Spleen (tissue), 7 donors: ENCODE measurements at regions not wholly inside any gene's neighbourhood (a gene's known extent, or its start where the extent isn't known, plus 50 kb on each side); places are given as distances from the start of the nearest gene placed in this dataset.

Experiments
- POLR2A ChIP-seq, 3 donors: fragments of 450-650 bp; IDR thresholded peaks; one replicate each; pipeline ENCODE4 v1.5.1; 2017; ENCODE audit warnings: antibody characterized with exemption in 3 of 3, mild to moderate bottlenecking in 1 of 3
- TF ChIP-seq, protein P1 (sequence below), 11 experiments: fragments of 200-600 bp in 7 of 11; fragments of 450-650 bp in 4 of 11; sonication (generic) in 4 of 11; IDR thresholded peaks in 8 of 11; conservative IDR thresholded peaks in 3 of 11; 1 replicate in 7 of 11; 2 replicates in 4 of 11; pipeline versions ENCODE4 v1.4.0 to v1.8.0; 2016 to 2021; ENCODE audit warnings: antibody characterized with exemption in 11 of 11, inconsistent platforms in 4 of 11, mild to moderate bottlenecking in 1 of 11
- donor health status: DM: no; HTN: no; CAD: no; lungs with moderate emphysema.
- donor health status: DM: no; HTN: no; CAD: no.
- donor health status: DM: no; HTN: no; CAD: no.

DNA sequence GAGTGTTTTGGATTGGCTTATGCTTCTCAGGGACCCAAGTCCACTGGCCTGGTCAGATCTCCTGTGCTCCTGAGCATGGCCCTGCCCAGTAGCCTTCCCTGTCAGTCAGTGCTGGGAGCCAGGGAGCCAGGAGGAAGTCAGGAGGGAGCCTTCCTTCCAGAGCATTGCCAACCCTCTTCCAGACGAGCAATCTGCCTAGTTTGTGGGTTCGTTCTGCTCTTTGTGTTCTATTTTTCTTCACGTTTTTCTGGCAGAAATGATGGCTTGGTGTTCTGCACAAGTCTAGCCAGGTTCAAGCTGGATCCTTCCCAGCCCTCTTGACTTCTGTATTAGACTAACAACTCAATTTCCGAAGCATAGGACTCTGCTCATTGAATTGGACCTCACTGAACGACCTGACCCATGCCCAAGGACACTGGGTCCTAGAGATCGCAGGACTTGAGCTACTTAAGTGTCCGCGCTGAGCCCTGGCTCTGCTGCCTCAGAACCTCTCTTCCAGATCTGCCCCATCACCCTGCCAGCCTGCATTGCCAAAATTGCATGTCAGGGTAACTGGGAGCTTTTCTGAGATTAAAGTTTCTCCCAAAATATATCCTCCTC, 76.2 kb upstream of the MPP7 start:
- TF ChIP-seq POLR2A (IDR thresholded peaks at IDR 0.05) = no peak
- TF ChIP-seq, protein P1, sequence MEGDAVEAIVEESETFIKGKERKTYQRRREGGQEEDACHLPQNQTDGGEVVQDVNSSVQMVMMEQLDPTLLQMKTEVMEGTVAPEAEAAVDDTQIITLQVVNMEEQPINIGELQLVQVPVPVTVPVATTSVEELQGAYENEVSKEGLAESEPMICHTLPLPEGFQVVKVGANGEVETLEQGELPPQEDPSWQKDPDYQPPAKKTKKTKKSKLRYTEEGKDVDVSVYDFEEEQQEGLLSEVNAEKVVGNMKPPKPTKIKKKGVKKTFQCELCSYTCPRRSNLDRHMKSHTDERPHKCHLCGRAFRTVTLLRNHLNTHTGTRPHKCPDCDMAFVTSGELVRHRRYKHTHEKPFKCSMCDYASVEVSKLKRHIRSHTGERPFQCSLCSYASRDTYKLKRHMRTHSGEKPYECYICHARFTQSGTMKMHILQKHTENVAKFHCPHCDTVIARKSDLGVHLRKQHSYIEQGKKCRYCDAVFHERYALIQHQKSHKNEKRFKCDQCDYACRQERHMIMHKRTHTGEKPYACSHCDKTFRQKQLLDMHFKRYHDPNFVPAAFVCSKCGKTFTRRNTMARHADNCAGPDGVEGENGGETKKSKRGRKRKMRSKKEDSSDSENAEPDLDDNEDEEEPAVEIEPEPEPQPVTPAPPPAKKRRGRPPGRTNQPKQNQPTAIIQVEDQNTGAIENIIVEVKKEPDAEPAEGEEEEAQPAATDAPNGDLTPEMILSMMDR (IDR thresholded peaks at IDR 0.05 in 8 of 11, conservative IDR thresholded peaks at IDR 0.05 in 3 of 11) = no peak
